ENCODE measurements at regions not wholly inside any gene's neighbourhood (a gene's known extent, or its start where the extent isn't known, plus 50 kb on each side); places are given as distances from the start of the nearest gene placed in this dataset.

GRCh38 chr2:6008186-6008585, 316.0 kb downstream of the SOX11 start:
- Mint-ChIP-seq H3K4me1 (no peaks in the 10 kb centered on the region), H3K27ac (no peak overlapping the region), H3K9me3 (no peaks in the 10 kb centered on the region), H3K4me3 (no peak overlapping the region), H3K27me3 (no peaks in the 10 kb centered on the region), H3K36me3 (ENCODE audit: low read depth) (no peaks in the 10 kb centered on the region)
- POLR2A ChIA-PET: no interaction called here
- intact Hi-C loops (cut with micrococcal nuclease): no loop called here
- DNase-seq (no peak), ATAC-seq (ENCODE audit: low read depth) (no peak)
- TF ChIP-seq, protein P1, sequence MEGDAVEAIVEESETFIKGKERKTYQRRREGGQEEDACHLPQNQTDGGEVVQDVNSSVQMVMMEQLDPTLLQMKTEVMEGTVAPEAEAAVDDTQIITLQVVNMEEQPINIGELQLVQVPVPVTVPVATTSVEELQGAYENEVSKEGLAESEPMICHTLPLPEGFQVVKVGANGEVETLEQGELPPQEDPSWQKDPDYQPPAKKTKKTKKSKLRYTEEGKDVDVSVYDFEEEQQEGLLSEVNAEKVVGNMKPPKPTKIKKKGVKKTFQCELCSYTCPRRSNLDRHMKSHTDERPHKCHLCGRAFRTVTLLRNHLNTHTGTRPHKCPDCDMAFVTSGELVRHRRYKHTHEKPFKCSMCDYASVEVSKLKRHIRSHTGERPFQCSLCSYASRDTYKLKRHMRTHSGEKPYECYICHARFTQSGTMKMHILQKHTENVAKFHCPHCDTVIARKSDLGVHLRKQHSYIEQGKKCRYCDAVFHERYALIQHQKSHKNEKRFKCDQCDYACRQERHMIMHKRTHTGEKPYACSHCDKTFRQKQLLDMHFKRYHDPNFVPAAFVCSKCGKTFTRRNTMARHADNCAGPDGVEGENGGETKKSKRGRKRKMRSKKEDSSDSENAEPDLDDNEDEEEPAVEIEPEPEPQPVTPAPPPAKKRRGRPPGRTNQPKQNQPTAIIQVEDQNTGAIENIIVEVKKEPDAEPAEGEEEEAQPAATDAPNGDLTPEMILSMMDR (IDR thresholded peaks at IDR 0.05): no peak
- CTCF ChIA-PET: no interaction called here

- ATAC-seq (ENCODE audit: low read depth) (no peak), DNase-seq (no peak)
- Mint-ChIP-seq H3K9me3 (no peaks in the 10 kb centered on the region), H3K36me3 (ENCODE audit: low read depth) (no peaks in the 10 kb centered on the region), H3K27ac (no peak overlapping the region), H3K27me3 (no peaks in the 10 kb centered on the region), H3K4me1 (no peaks in the 10 kb centered on the region), H3K4me3 (no peak overlapping the region)
- ChIA-PET POLR2A (no interaction called here), CTCF (no interaction called here)
- intact Hi-C loops (cut with micrococcal nuclease): no loop called here
- TF ChIP-seq, protein P1 (IDR thresholded peaks at IDR 0.05): no peak
Observed at GRCh38 chr2:6008726-6009125, 316.5 kb downstream of the SOX11 start.

DNA sequence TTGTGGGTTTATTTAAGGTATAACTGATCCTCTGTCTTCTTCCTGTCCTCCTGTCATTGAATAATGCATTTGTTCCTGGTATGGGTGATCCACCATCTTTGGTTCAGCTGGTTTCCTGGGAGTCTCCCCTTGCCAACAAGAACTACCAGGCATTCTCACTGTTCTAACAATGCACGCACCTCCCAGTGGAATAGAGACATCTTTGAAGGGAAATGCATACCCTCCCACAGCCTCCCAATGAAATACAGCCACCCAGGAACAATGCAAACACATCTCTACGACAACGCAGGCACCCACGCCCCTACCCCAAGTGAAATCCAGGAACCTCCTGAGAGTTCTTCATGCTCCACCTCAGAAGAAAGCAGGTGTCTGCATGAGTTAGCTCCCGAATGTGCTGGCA, 318.0 kb downstream of the SOX11 start:
- no peaks in the 10 kb centered on the region for H3K36me3 Mint-ChIP-seq (ENCODE audit: low read depth)
- intact Hi-C loops (cut with micrococcal nuclease): no loop called here
- DNase-seq (no peak), ATAC-seq (ENCODE audit: low read depth) (no peak)
- no peaks in the 10 kb centered on the region for H3K27me3 Mint-ChIP-seq
- ChIA-PET POLR2A (no interaction called here), CTCF (no interaction called here)
- H3K27ac Mint-ChIP-seq: no peak overlapping the region
- no peaks in the 10 kb centered on the region for H3K4me1 Mint-ChIP-seq
- TF ChIP-seq, protein P1 (IDR thresholded peaks at IDR 0.05): no peak
- H3K9me3 Mint-ChIP-seq: no peaks in the 10 kb centered on the region
- H3K4me3 Mint-ChIP-seq: no peak overlapping the region

GRCh38 chr2:6011921-6012320, 319.7 kb downstream of the SOX11 start:
- no peaks in the 10 kb centered on the region for H3K9me3 Mint-ChIP-seq
- intact Hi-C loops (cut with micrococcal nuclease): no loop called here
- no peaks in the 10 kb centered on the region for H3K4me1 Mint-ChIP-seq
- TF ChIP-seq, protein P1 (IDR thresholded peaks at IDR 0.05): no peak
- POLR2A ChIA-PET: no interaction called here
- H3K27me3 Mint-ChIP-seq: no peaks in the 10 kb centered on the region
- no peaks in the 10 kb centered on the region for H3K36me3 Mint-ChIP-seq (ENCODE audit: low read depth)
- DNase-seq (no peak), ATAC-seq (ENCODE audit: low read depth) (no peak)
- H3K27ac Mint-ChIP-seq: no peak overlapping the region
- CTCF ChIA-PET: no interaction called here
- no peak overlapping the region for H3K4me3 Mint-ChIP-seq

GRCh38 chr2:6017736-6018286, 325.6 kb downstream of the SOX11 start:
- POLR2A ChIA-PET: no interaction called here
- no peak overlapping the region for H3K27ac Mint-ChIP-seq
- intact Hi-C loops (cut with micrococcal nuclease): no loop called here
- no peak for DNase-seq
- ATAC-seq (ENCODE audit: low read depth): no peak
- no peaks in the 10 kb centered on the region for H3K4me1 Mint-ChIP-seq
- no peaks in the 10 kb centered on the region for H3K27me3 Mint-ChIP-seq
- no peaks in the 10 kb centered on the region for H3K9me3 Mint-ChIP-seq
- H3K4me3 Mint-ChIP-seq: no peak overlapping the region
- H3K36me3 Mint-ChIP-seq (ENCODE audit: low read depth): no peaks in the 10 kb centered on the region
- TF ChIP-seq, protein P1 (IDR thresholded peaks at IDR 0.05): no peak
- CTCF ChIA-PET: no interaction called here

All from activated B cell treated with CpG ODN at 0.5 μM for 24 hours (primary cell).